ENCODE measurements at regions not wholly inside any gene's neighbourhood (a gene's known extent, or its start where the extent isn't known, plus 50 kb on each side); places are given as distances from the start of the nearest gene placed in this dataset.

DNA sequence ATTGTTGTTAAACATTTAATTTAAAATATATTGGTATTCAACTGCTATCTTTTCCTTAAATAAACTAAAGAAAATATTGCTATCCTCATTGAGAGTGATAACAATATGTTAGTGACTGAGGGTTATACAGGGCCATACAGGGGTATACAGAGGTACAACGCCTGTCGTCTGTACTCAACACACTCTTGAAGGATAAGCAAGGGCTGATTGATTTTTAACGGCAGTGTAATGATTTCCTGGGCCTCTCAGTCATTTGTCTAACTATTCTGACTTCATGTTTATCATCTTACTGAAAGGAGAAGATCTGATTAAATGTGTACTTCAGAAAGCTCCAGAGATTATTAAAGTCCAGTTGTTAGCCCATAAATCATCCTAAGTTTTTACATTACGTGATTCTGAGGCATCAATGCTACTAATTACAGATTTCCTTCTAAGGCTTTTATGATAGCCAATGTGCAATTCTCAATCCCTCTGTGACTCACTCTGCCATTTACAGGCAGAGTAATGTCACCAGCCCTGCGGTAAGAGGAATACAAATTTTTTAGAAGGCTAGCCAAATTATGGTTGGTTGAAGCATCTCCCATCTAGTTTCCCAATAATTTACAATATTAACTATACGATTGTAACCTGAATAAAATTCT is 893.0 kb upstream of the CHAC2 start:
- TF ChIP-seq TAF1 (IDR thresholded peaks at IDR 0.05; ENCODE audit: borderline replicate concordance, insufficient read depth, low read length) = no peak
- TF ChIP-seq POLR2AphosphoS5 (IDR thresholded peaks at IDR 0.05; ENCODE audit: low read depth, low read length) = no peak
- TF ChIP-seq, protein P1, sequence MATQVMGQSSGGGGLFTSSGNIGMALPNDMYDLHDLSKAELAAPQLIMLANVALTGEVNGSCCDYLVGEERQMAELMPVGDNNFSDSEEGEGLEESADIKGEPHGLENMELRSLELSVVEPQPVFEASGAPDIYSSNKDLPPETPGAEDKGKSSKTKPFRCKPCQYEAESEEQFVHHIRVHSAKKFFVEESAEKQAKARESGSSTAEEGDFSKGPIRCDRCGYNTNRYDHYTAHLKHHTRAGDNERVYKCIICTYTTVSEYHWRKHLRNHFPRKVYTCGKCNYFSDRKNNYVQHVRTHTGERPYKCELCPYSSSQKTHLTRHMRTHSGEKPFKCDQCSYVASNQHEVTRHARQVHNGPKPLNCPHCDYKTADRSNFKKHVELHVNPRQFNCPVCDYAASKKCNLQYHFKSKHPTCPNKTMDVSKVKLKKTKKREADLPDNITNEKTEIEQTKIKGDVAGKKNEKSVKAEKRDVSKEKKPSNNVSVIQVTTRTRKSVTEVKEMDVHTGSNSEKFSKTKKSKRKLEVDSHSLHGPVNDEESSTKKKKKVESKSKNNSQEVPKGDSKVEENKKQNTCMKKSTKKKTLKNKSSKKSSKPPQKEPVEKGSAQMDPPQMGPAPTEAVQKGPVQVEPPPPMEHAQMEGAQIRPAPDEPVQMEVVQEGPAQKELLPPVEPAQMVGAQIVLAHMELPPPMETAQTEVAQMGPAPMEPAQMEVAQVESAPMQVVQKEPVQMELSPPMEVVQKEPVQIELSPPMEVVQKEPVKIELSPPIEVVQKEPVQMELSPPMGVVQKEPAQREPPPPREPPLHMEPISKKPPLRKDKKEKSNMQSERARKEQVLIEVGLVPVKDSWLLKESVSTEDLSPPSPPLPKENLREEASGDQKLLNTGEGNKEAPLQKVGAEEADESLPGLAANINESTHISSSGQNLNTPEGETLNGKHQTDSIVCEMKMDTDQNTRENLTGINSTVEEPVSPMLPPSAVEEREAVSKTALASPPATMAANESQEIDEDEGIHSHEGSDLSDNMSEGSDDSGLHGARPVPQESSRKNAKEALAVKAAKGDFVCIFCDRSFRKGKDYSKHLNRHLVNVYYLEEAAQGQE (IDR thresholded peaks at IDR 0.05; ENCODE audit: insufficient read depth in 1 of 2, low read depth in 2 of 2, low read length in 2 of 2) = no peak
- no peak for TF ChIP-seq FOXP2 (optimal IDR thresholded peaks at IDR 0.05; ENCODE audit: borderline replicate concordance, extremely low read depth, extremely low read length, insufficient read depth)
- TF ChIP-seq SIN3A (IDR thresholded peaks at IDR 0.05; ENCODE audit: borderline replicate concordance, insufficient read depth, low read length) = no peak

Measured in PFSK-1 (cell line).